ENCODE measurements at regions not wholly inside any gene's neighbourhood (a gene's known extent, or its start where the extent isn't known, plus 50 kb on each side); places are given as distances from the start of the nearest gene placed in this dataset.

DNA sequence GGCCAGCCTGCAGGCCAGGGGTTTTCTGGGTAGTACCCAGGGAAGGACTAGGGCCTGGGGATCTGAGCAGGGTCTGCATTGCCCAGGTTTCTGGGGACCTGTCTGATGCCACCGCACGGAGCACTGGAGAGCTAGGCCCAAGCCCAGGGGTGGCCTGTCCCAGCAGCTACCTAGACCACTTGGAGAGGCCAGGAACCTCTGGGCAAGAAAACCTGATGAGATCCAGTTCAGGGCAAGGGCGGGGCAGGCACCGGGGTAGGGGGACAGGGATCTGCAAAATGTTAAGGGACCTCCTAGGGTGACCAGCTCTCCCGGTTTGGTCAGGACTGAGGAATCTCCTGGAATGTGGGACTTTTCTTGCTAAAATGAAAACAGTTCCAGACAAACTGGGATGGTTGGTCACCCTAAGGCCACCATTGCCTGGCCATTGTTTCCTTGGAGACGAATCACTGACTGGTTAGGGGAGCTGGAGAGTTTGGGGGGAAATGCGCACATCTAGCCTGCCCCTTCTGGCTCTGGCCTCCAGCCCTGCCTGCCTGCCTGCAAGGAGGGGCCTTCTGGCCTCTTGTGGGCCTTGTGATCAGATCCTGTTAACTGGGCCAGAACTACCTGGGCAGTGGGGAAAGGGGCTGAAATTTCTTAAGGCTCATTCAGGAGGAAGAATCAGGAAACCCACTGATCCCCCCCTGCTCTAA lies 117.4 kb upstream of the TLE3 start:
- no peak for ATAC-seq

DNA sequence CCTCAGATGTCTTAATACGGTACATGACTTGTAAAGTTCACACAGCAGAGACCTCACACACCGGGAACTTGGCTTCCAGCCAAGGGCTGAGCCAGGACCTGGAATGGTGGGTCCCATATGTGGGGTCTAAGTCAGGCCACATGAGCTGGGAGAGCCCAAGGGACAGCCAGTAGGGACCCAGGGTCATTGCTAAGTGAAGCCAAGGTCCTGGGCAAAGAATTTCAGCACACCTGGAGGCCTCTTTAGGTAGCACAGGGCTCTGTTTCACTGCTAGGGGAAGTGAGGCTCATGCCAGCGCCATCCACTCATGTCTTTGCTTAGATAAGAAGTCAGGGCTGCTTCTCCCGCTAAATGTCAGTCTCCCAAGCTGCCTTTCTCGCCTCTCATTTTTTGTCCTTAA lies 116.6 kb upstream of the TLE3 start:
- no peak for ATAC-seq

DNA sequence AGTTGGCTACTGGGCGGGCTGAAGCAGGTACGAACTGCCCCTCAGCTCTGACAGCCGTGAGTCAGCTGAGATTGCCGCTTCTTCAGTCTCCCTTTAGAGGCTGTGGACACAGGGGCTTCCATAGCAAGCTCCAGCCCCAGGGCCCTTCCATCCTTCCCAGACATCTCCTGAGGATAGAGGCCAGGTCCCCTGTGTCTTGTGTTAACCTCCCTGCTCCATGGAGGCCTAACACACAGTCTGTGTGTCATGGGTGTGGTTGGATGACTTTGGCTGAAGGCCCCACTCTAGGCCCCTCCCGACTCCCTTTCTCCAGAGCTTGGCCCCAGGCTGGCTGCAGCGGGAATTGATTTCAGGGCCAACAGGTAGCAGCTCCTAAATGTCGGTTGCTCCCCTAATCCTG lies 116.1 kb upstream of the TLE3 start:
- no peak for ATAC-seq

GRCh38 chr15:70212963-70213315 lies 115.2 kb upstream of the TLE3 start:
- ATAC-seq = no peak

DNA sequence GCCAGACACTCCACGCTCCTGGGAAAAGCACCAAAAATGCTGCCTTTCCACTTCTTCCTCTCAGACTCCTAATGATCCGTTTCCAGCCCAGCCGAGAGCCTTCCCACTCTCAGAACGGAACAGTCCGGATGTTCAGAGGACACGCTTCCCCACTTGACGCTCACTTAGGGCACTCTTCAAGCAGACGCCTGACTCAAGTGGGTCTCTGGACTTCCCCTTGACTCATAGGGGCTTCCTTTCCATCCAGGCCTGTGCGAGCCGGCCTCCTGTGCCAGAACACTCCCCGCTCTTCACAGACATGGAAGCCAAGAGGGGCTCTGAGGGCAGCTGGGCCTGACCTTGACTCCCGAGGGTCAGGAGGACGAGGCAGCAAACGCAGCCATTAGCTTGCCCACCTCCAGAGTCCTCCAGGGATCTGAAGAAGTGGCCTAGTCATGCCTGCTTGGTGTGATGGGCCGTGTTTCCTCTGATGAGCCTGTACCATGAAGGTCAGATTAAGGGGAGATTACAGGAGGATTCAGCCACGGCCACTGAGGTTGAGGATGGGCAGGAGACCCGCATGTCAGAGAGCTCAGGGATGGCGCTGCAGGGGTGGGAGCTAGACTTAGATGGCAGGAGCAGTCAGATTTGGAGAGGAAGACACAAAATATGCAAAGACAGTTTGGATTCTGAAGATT lies 114.7 kb upstream of the TLE3 start:
- ATAC-seq = no peak

DNA sequence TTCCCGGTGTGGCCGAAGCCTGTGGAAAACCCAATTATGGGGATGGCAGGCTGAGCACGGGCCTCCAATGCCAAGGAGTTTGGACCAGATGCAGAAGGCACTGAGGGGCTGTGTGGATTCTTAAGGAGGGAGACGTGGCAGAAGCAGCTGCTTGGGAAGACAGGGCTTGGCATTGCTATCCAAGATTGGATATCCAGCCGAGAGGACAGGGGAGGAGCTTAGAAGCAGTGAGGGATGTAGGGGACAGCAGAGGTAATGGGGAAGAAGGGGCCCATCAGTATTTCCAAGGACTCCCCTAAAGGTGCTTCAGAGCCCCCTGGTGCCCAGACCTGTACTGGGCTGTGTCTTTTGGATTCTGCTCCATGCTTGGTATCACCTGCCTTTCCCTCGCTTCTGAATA lies 112.8 kb upstream of the TLE3 start:
- ATAC-seq = no peak

GRCh38 chr15:70210076-70210475 lies 112.4 kb upstream of the TLE3 start:
- no peak for ATAC-seq

GRCh38 chr15:70209499-70209898 lies 111.8 kb upstream of the TLE3 start:
- no peak for ATAC-seq

DNA sequence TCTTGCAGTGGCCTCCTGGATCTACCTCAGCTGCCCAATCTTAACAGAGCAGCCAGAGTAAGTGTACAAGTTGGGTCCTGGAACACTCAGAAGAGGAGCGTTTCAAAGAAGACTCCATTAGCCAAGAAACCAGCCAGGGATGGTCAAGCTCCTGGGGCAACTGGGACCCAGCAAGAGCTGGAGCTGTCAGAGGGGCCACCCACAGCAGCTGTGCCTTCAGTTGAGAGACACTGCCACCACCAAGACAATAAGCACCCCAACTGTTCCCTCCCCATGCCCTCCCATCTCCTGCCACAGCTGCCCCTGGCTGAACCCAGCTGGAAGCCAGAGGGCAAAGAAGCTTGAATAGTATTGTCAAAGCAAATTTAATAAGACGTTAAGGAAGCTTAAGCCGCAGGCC lies 110.6 kb upstream of the TLE3 start:
- ATAC-seq = no peak

DNA sequence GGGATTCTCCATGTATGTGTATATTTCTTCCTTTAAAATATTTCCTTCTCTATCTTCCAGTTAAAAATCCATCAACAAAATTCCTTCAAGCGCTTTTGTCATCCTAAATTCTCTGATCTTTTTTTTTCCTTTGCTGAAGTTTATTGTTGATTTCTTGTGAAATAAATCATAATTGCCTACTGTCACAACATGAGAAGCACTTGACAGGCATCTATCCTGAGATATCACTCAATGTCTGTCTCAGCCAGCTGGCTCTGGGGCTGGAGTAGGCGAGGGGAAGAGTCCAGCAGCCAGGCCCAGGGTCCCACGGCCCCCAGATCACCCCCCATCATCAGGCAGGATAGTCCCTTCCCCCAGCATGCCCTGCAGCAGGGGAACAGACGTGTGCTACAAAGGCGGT lies 109.0 kb upstream of the TLE3 start:
- no peak for ATAC-seq

DNA sequence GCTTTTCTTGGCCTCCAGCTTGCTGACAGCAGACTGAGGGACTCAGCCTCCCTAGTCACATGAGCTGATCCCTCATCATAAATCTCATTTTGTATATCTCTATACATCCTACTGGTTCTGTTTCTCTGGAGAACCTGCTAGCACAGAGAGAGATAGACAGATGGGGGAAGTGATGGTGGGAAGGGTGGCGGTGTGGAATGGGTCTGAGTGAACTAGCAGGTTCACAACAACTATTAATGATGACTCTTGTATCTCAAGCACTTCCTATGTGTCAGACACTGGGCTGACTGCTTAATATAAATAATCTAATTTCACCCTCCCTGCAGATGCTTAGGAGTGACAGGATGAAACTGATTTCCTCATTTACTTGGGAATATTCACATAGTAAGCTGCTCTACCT lies 106.9 kb upstream of the TLE3 start:
- no peak for ATAC-seq

DNA sequence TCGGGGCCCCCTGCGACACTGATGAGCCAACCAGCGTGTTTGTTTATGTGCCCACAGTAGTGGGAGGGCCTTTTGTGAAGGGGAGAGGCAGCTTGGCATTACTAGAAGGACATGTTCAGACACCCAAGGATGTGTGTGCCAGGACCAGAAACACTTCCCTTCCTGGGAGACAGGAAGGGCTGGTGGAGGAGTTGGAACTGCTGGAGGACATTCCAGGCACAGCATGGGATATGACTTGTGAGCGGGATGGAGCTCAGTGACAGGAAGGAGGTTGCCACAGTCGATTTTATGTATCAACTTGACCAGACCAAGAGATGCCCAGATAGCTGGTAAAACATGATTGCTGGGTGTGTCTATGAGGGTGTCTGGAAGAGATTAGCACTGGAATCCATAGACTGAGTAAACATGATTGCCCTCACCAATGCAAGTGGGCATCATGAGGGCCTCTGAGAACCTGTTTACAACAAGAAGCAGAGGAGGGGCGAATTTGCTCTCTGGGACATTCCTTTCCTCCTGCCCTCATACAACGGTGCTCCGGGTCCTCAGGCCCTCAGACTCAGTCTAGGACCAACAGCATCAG lies 106.4 kb upstream of the TLE3 start:
- ATAC-seq = no peak

DNA sequence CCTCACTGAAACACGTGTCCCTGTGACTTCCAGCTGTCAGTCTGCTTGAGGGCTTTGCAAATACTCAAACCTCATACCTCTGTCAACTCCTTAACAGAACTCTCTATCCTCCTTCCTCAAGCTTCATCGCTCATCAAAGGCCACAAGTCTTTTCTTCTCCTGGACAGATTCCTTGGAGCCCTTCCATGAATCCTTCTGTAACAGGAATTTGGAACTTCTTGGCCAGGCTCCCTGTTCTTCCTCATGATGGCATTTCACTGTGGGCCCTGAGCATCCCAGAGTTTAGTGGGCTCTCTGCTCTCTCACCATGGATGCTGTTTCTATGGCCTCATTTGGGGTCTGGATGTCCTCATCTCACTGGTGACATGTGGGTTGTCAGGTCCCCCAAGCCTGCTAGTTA lies 105.0 kb upstream of the TLE3 start:
- no peak for ATAC-seq

DNA sequence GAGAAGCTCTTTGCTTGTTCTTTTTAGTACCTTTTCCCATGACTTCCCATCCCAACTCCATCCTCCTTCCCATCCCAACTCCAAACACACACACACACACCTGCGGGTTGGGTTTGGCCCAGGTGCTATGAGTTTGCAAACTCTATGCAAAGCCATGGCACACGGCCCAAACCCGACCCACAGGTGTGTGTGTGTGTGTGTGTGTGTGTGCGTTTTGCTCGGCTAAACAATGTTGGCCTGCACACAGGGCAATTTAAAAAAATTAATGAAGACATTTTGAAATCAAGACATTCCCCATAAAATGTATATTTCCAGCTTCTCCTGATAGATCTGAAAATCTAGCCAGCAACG lies 103.7 kb upstream of the TLE3 start:
- ATAC-seq = no peak

DNA sequence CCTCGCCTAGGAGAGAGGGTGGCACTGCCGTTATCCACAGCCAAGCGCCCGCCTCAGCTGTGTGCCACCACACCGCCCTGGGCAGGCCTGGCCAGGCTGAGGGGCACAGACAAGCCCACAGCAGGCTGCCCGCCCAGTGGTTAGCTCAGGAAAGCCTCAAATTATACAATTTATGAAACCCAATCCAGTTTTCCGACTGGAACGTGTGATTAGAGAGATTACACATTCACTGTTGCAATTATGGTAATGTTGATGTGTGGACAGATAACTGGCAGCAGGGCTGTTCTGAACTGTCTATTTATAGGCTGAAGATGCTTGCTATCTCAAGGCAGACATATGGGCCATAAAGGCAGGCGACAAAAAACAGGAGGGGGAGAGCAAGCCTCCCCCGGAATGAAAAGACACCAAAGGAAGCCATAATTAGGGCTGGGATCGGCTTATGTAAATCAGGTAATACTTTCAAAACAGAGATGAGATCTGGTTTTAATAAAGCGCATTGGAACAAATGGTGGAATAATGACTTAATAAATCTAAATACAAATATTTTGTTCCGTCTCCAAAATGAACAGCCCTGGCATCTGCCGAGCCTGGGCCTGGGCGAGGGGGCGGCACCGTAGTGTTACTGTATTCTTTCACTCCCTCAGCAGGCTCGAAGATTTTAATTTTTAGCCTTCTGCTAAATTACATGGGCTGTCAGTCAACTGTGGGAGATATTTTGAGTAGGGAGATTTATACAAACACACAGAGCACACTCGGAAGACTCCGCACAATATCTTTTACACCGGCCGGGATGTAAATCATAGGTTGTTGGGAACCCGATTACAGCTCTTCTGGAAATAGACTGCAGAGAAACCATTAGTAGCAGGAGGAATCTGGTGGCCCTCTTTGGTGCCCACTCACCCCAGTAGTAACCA lies 103.1 kb upstream of the TLE3 start:
- no peak for ATAC-seq

- no peak for ATAC-seq
These were observed 102.1 kb upstream of the TLE3 start for GRCh38 chr15:70199540-70200410.

- no peak for ATAC-seq
These were observed 101.4 kb upstream of the TLE3 start for GRCh38 chr15:70199124-70199482.

DNA sequence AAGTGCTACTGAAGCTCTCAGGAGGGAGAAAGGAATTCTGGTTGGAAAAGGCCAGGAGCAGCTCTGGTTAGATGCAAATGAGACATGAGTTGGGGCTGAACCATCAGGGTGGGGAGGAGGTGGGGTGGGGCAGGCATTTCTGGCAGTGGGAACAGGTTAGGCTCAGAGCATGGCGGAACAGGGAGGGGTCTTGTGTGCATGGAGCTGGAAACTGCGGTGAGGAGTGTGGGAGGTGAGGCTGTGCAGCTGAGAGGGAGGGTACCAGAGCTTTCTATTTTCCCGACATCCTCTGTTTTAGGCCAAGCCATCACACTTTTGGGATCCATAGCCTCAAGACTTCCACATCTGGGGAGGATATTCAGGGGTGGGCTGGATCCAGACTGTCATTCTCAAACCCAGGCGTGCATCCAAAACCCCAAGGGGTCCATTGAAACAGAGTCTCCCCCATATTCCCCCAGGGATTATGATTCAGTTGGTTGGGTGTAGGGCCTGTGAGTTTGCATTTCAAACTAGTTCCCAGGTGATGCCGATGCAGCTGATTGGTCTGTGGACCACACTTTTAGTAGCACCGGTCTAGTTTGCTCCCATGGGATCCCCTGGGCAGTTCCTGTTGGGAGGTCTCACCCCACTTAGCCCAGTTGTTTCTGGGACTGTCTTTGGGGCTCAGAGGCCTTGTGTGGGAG lies 100.9 kb upstream of the TLE3 start:
- no peak for ATAC-seq

DNA sequence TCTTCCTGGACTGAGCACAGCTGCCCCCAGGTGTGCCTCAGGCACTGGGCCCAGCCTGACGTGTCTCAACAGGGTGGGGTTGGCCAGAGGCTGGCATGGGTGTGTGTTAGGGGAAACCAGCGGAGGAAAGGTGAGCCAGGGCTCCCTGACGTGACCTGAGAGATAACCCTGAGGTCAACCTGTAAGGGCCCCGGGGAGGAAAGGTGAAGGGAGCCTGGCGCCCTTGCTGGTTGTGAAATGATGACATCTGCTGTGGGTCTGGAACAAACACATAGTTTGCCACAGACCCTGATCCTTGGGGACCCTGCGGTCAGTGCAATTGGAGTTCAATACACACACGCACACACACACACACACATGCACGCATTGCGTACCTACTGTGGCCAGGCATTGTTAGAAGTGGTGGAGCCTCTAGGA lies 100.2 kb upstream of the TLE3 start:
- no peak for ATAC-seq

DNA sequence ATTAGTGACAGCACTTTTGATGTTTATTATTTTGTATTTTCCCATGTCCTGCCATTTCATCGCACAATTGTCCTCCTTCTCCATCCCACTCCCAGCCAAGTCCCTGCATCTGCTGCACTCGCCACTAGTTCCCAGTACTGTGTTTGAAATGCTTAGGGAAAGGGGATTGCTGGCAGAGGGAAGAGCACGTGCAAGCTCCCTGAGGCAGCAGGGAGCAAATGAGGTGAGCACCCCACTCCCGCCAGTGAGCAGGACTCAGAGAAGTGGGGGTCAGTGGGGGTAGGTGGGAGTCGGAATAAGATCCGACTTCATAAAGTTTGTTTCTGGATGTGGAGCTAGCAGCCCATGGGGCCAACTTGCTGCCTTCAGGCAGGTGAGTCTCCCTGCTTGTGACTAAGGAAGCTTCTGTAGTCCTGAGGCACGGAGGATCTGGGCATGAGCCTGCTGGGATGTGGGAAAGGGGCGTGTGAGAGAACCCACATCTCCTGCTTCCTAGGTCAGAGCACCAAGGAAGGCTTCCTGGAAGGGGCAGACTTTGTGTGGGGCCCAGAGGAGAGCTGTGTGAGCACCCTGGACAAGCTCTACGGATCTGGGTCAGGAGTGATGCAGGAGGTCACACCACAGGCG lies 99.7 kb upstream of the TLE3 start:
- no peak for ATAC-seq
